LNCAP (cell line): ENCODE measurements at regions not wholly inside any gene's neighbourhood (a gene's known extent, or its start where the extent isn't known, plus 50 kb on each side); places are given as distances from the start of the nearest gene placed in this dataset.

Experiments
- CTCF ChIP-seq: fragments of 450-650 bp; IDR thresholded peaks from 2 replicates; pipeline ENCODE4 v1.5.1; 2017; ENCODE audit warnings: mild to moderate bottlenecking

DNA sequence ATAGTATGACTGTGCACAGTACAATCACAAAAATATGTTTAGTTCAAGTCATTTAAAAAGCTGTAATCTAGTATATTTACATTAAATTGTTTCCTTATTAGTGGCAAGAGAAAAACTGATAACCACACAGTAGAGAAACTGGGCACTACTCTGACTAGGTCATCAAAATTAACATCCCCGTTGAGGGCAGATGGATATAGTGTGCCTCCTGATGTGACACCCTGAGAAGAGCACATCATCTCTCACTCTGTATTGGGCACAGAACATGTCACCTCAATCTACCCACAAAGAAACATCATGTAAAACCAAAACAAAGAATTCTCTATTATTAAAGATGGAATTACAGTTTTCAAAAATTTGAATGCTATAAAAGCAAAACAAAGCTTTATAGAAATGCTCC lies 221.9 kb upstream of the NANOGP8 start:
- no peak for TF ChIP-seq CTCF

- TF ChIP-seq CTCF: no peak
Observed at GRCh38 chr15:35306361-35306981, 221.4 kb upstream of the NANOGP8 start.

DNA sequence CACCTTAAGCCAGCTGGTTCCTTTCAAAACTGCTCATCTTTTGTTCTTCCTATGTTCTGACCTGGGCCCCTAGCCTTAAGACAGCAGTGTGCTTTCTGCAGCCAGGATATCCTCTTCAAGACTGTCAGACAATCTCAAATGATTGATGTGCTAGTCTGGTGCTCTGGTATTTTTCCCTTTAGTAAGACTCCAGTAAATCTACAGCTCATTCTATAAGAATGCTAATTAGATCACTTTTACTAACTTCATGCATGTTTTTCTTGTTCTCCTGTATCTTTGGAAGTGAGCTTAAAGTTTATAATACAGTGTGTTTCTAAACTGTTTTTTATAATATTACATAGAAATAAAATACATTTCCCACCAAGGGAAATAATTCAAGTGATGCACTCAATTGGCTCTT lies 220.9 kb upstream of the NANOGP8 start:
- TF ChIP-seq CTCF: no peak

DNA sequence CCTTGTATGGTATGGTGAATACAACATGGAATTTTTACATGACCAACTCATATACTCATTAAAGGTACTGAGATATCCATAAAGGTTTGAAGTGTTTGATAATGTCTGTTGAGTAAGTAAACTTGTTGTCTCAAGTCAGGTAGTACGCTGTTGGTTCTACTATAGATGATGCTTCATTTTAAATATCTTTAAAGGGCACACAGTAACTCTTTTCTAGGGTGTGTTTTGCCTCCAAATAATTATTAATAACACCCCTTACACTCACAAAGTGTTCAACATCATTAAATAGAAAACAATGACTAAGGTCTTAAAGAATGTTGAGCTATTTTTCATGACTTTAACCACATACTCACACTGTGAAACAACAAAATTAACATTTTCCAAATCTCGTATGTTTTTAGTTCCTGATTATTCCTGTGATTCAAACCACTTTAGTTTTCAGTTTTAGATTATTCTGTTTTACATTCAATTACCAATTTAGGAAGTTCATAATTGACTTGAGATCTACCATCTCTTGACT lies 220.0 kb upstream of the NANOGP8 start:
- no peak for TF ChIP-seq CTCF

DNA sequence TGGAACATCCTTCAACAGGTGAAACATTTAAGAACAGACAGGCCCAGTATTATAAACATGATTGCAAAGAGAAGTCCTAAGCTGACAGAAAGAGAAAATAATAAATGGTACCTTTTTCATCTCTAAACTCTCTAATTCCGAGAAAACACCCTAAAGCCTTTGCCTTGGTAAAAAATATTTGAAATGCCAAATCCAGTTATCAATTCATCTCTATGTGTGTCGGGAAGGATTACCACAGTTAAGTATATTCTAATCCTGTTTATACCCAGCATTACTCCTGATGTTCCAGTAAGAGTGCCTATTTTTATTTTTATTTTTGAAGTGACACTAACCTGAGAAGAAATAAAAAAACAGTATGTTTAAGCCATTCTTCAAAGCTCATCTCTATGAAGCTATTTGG lies 219.3 kb upstream of the NANOGP8 start:
- TF ChIP-seq CTCF: no peak

DNA sequence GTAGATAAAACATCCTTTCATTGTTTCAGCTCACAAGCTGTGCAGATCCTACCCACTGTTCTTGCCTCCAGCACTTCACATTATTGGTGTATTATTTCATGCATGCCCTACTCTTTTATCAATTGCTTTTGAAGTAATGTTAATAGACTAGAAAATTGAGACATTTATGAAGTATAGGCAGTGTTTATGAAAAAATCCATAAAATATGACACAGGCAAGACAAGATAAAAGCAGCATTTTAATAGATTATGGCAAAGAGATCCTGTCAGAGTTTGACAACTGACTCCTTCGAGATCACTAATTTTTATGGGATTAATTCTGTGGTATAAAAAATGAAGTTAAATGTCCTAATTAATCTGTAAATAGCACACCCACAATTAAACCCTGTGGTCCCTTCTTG lies 217.2 kb upstream of the NANOGP8 start:
- no peak for TF ChIP-seq CTCF

DNA sequence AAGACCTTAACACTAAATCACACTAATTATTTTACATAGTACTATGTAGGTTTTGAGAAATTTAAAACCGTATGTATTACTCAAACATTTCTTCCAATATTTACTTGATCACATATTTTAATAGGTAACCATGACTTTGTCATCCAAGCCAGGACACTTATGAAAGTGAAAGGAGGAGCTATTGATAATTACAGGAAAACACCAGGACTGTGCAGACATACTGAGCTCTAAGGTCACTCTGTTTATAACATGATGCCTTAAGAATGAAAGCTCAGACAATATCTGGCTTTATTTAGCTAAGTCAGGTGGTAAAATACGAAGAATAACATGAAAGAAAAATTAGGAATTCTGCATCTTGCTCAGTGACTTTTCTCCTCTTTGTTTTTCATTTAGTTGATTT lies 216.0 kb upstream of the NANOGP8 start:
- TF ChIP-seq CTCF: no peak
